ENCODE measurements at regions not wholly inside any gene's neighbourhood (a gene's known extent, or its start where the extent isn't known, plus 50 kb on each side); places are given as distances from the start of the nearest gene placed in this dataset.

DNA sequence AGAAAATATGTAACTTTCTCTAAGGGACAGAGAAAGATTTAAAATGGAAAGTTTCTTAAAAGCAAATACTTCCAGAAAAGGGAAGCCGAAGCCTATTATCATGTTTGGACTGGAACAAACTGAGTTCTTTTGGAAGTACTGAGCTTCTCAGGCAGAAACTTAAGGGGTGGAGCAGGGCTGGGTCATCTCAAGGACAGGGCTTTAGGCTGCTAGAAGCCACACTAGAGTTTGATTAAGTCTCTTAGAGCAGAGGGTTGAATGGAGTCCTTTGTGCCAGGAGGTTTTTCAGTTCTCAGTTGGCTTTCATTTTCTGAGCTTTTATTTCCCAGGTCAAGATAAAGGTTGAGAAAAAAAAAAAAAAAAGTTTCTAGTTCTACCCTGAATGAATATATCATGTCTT lies 432.7 kb downstream of the SLITRK5 start:
- H3K4me3 ChIP-seq (replicated peaks; ENCODE audit: insufficient read depth, low read length): no peak overlapping the region
- no peak for DNase-seq (ENCODE audit: low read depth in 1 of 2, low spot score in 1 of 2)
- TF ChIP-seq SPI1 (IDR thresholded peaks at IDR 0.05; ENCODE audit: borderline replicate concordance, low read depth) (no peak), GABPA (IDR thresholded peaks at IDR 0.05; ENCODE audit: low read depth) (no peak), POLR2AphosphoS5 (IDR thresholded peaks at IDR 0.05; ENCODE audit: low read depth) (no peak)
- TF ChIP-seq, protein P1, sequence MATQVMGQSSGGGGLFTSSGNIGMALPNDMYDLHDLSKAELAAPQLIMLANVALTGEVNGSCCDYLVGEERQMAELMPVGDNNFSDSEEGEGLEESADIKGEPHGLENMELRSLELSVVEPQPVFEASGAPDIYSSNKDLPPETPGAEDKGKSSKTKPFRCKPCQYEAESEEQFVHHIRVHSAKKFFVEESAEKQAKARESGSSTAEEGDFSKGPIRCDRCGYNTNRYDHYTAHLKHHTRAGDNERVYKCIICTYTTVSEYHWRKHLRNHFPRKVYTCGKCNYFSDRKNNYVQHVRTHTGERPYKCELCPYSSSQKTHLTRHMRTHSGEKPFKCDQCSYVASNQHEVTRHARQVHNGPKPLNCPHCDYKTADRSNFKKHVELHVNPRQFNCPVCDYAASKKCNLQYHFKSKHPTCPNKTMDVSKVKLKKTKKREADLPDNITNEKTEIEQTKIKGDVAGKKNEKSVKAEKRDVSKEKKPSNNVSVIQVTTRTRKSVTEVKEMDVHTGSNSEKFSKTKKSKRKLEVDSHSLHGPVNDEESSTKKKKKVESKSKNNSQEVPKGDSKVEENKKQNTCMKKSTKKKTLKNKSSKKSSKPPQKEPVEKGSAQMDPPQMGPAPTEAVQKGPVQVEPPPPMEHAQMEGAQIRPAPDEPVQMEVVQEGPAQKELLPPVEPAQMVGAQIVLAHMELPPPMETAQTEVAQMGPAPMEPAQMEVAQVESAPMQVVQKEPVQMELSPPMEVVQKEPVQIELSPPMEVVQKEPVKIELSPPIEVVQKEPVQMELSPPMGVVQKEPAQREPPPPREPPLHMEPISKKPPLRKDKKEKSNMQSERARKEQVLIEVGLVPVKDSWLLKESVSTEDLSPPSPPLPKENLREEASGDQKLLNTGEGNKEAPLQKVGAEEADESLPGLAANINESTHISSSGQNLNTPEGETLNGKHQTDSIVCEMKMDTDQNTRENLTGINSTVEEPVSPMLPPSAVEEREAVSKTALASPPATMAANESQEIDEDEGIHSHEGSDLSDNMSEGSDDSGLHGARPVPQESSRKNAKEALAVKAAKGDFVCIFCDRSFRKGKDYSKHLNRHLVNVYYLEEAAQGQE (IDR thresholded peaks at IDR 0.05; ENCODE audit: insufficient replicate concordance, low read depth): no peak
- TF ChIP-seq, protein P2, sequence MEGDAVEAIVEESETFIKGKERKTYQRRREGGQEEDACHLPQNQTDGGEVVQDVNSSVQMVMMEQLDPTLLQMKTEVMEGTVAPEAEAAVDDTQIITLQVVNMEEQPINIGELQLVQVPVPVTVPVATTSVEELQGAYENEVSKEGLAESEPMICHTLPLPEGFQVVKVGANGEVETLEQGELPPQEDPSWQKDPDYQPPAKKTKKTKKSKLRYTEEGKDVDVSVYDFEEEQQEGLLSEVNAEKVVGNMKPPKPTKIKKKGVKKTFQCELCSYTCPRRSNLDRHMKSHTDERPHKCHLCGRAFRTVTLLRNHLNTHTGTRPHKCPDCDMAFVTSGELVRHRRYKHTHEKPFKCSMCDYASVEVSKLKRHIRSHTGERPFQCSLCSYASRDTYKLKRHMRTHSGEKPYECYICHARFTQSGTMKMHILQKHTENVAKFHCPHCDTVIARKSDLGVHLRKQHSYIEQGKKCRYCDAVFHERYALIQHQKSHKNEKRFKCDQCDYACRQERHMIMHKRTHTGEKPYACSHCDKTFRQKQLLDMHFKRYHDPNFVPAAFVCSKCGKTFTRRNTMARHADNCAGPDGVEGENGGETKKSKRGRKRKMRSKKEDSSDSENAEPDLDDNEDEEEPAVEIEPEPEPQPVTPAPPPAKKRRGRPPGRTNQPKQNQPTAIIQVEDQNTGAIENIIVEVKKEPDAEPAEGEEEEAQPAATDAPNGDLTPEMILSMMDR (IDR thresholded peaks at IDR 0.05; ENCODE audit: insufficient read depth, low read length): no peak
- no peaks in the 10 kb centered on the region for H3K27me3 ChIP-seq (ENCODE audit: insufficient read depth, poor library complexity, severe bottlenecking)
- H3K27ac ChIP-seq (replicated peaks): no peak overlapping the region

DNA sequence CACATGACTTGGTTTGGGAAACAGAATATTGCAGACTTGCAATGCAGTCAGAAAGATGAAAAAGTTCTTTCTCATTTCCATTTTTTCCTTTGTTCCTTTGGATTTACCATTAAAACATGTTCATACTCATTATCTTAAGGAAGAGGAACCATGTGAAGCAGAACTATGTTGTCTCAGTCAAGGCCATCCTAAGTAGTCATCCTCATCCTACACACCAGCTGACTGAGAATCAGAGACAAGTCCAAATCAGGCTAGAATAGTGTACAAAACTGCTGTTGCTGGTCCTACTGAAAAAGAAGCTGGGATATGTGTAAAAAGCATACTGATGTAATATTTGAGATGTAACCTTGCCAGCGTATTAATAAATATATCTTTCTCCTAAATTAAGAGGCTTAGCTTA lies 433.4 kb downstream of the SLITRK5 start:
- TF ChIP-seq, protein P1 (IDR thresholded peaks at IDR 0.05; ENCODE audit: insufficient replicate concordance, low read depth): no peak
- TF ChIP-seq SPI1 (IDR thresholded peaks at IDR 0.05; ENCODE audit: borderline replicate concordance, low read depth) (no peak), GABPA (IDR thresholded peaks at IDR 0.05; ENCODE audit: low read depth) (no peak), POLR2AphosphoS5 (IDR thresholded peaks at IDR 0.05; ENCODE audit: low read depth) (no peak)
- TF ChIP-seq, protein P2 (IDR thresholded peaks at IDR 0.05; ENCODE audit: insufficient read depth, low read length): no peak
- no peak for DNase-seq (ENCODE audit: low read depth in 1 of 2, low spot score in 1 of 2)
- Histone ChIP-seq H3K27ac (replicated peaks) (no peak overlapping the region), H3K4me3 (replicated peaks; ENCODE audit: insufficient read depth, low read length) (no peak overlapping the region), H3K27me3 (ENCODE audit: insufficient read depth, poor library complexity, severe bottlenecking) (no peaks in the 10 kb centered on the region)

- TF ChIP-seq GABPA (IDR thresholded peaks at IDR 0.05; ENCODE audit: low read depth) (no peak), POLR2AphosphoS5 (IDR thresholded peaks at IDR 0.05; ENCODE audit: low read depth) (no peak)
- TF ChIP-seq, protein P1 (IDR thresholded peaks at IDR 0.05; ENCODE audit: insufficient replicate concordance, low read depth): no peak
- TF ChIP-seq, protein P2 (IDR thresholded peaks at IDR 0.05; ENCODE audit: insufficient read depth, low read length): no peak
- DNase-seq (ENCODE audit: low read depth in 1 of 2, low spot score in 1 of 2): no peak
- H3K27me3 ChIP-seq (ENCODE audit: insufficient read depth, poor library complexity, severe bottlenecking): no peaks in the 10 kb centered on the region
These were observed 436.4 kb downstream of the SLITRK5 start for GRCh38 chr13:88107570-88107969.

More at GRCh38 chr13:88107570-88107969, 436.4 kb downstream of the SLITRK5 start:
- no peak overlapping the region for H3K27ac ChIP-seq (replicated peaks)
- no peak overlapping the region for H3K4me3 ChIP-seq (replicated peaks; ENCODE audit: insufficient read depth, low read length)
